ENCODE measurements at regions not wholly inside any gene's neighbourhood (a gene's known extent, or its start where the extent isn't known, plus 50 kb on each side); places are given as distances from the start of the nearest gene placed in this dataset.

GRCh38 chr6:15739867-15740266, 77.0 kb upstream of the DTNBP1 start:
- no peak for TF ChIP-seq CHD2 (IDR thresholded peaks at IDR 0.05; ENCODE audit: low read length, partially characterized antibody)
- no peak for TF ChIP-seq POLR2AphosphoS5 (IDR thresholded peaks at IDR 0.05; ENCODE audit: low read depth, low read length)
- no peak for TF ChIP-seq CTCF (IDR thresholded peaks at IDR 0.05)
